WTC11 (cell line): ENCODE measurements at regions not wholly inside any gene's neighbourhood (a gene's known extent, or its start where the extent isn't known, plus 50 kb on each side); places are given as distances from the start of the nearest gene placed in this dataset.

Experiments
- ATAC-seq: fragments of 200-7000 bp; cut with Tn5 transposase; 2 replicates; pipeline ENCODE4 v1.10.0; 2021; ENCODE audit warnings: mild to moderate bottlenecking, moderate library complexity
- CTCF ChIA-PET: fragments of 300-600 bp; sonication (Branson Sonifier 250); formaldehyde crosslinking; loops from one replicate; lab custom pipeline; 2021; ENCODE audit warnings: antibody characterized with exemption; lab: Charles Lee
- POLR2A ChIA-PET: fragments of 350-600 bp; sonication (Branson Sonifier 250); formaldehyde crosslinking; loops from one replicate; lab custom pipeline; 2021; ENCODE audit warnings: antibody characterized with exemption; lab: Charles Lee
- DNase-seq: peaks from one replicate; pipeline ENCODE4 v3.0.0; 2021; ENCODE audit warnings: low spot score
- H3K27ac Mint-ChIP-seq: 2 replicates; pipeline ENCODE4 v1.8.0; 2021; ENCODE audit warnings: mixed read lengths
- H3K27me3 Mint-ChIP-seq: 2 replicates; pipeline ENCODE4 v1.8.0; 2021; ENCODE audit warnings: low read depth, mild to moderate bottlenecking, moderate library complexity, mixed read lengths
- H3K36me3 Mint-ChIP-seq: 2 replicates; pipeline ENCODE4 v1.8.0; 2021; ENCODE audit warnings: mixed read lengths
- H3K4me1 Mint-ChIP-seq: 2 replicates; pipeline ENCODE4 v1.8.0; 2022; ENCODE audit warnings: mixed read lengths
- H3K4me3 Mint-ChIP-seq: 2 replicates; pipeline ENCODE4 v1.8.0; 2021; ENCODE audit warnings: mild to moderate bottlenecking, moderate library complexity, mixed read lengths
- H3K9me3 Mint-ChIP-seq: 2 replicates; pipeline ENCODE4 v1.8.0; 2021; ENCODE audit warnings: mixed read lengths
- ATF3 ChIP-seq: sonication (generic); formaldehyde crosslinking; conservative IDR thresholded peaks from 2 replicates; pipeline ENCODE4 v1.8.1; 2022; ENCODE audit warnings: mild to moderate bottlenecking, missing genetic modification reagents
- CREM ChIP-seq: sonication (generic); formaldehyde crosslinking; IDR thresholded peaks from 2 replicates; pipeline ENCODE4 v1.8.1; 2022; ENCODE audit warnings: mild to moderate bottlenecking, missing genetic modification reagents, moderate library complexity
- E2F5 ChIP-seq: sonication (generic); formaldehyde crosslinking; IDR thresholded peaks from 2 replicates; pipeline ENCODE4 v1.8.1; 2022; ENCODE audit warnings: mild to moderate bottlenecking, moderate library complexity, missing genetic modification reagents
- ESRRA ChIP-seq: sonication (generic); formaldehyde crosslinking; IDR thresholded peaks from 2 replicates; pipeline ENCODE4 v1.8.1; 2022; ENCODE audit warnings: mild to moderate bottlenecking, missing genetic modification reagents, borderline replicate concordance
- FOXP1 ChIP-seq: sonication (generic); formaldehyde crosslinking; IDR thresholded peaks from 2 replicates; pipeline ENCODE4 v1.8.0; 2022; ENCODE audit warnings: missing genetic modification reagents, mild to moderate bottlenecking, moderate library complexity, borderline replicate concordance
- GABPB1 ChIP-seq: sonication (generic); formaldehyde crosslinking; IDR thresholded peaks from 2 replicates; pipeline ENCODE4 v1.8.1; 2023; ENCODE audit warnings: mild to moderate bottlenecking, missing genetic modification reagents
- GTF2I ChIP-seq: fragments of 250-450 bp; sonication (Bioruptor Pico); conservative IDR thresholded peaks from 2 replicates; pipeline ENCODE4 v1.4.0; 2021; ENCODE audit warnings: mild to moderate bottlenecking
- HMGXB4 ChIP-seq: sonication (generic); formaldehyde crosslinking; IDR thresholded peaks from 2 replicates; pipeline ENCODE4 v1.8.1; 2023; ENCODE audit warnings: mild to moderate bottlenecking, moderate library complexity, missing genetic modification reagents
- JUN ChIP-seq: sonication (generic); formaldehyde crosslinking; IDR thresholded peaks from 2 replicates; pipeline ENCODE4 v1.8.0; 2023; ENCODE audit warnings: mild to moderate bottlenecking, missing genetic modification reagents
- MLX ChIP-seq: sonication (generic); formaldehyde crosslinking; IDR thresholded peaks from 2 replicates; pipeline ENCODE4 v1.8.1; 2023; ENCODE audit warnings: mild to moderate bottlenecking, missing genetic modification reagents, moderate library complexity
- MYBL2 ChIP-seq: sonication (generic); formaldehyde crosslinking; IDR thresholded peaks from 2 replicates; pipeline ENCODE4 v1.8.1; 2023; ENCODE audit warnings: mild to moderate bottlenecking, moderate library complexity, missing genetic modification reagents
- NFATC4 ChIP-seq: fragments of 250-450 bp; sonication (Bioruptor Pico); IDR thresholded peaks from 2 replicates; pipeline ENCODE4 v1.9.0; 2021; ENCODE audit warnings: mild to moderate bottlenecking
- NFE2L1 ChIP-seq: sonication (generic); formaldehyde crosslinking; IDR thresholded peaks from 2 replicates; pipeline ENCODE4 v1.8.1; 2023; ENCODE audit warnings: missing genetic modification reagents
- NFYB ChIP-seq: sonication (generic); formaldehyde crosslinking; conservative IDR thresholded peaks from 2 replicates; pipeline ENCODE4 v1.8.0; 2022; ENCODE audit warnings: low read depth, missing genetic modification reagents
- NR1H2 ChIP-seq: sonication (generic); formaldehyde crosslinking; IDR thresholded peaks from 2 replicates; pipeline ENCODE4 v1.9.0; 2021; ENCODE audit warnings: mild to moderate bottlenecking, moderate library complexity, missing genetic modification reagents
- PRRX2 ChIP-seq: fragments of 250-450 bp; sonication (Bioruptor Pico); IDR thresholded peaks from 2 replicates; pipeline ENCODE4 v1.8.0; 2021; ENCODE audit warnings: mild to moderate bottlenecking
- SMAD3 ChIP-seq: sonication (generic); formaldehyde crosslinking; IDR thresholded peaks from 2 replicates; pipeline ENCODE4 v1.8.0; 2022; ENCODE audit warnings: missing genetic modification reagents, mild to moderate bottlenecking, borderline replicate concordance
- TEAD1 ChIP-seq: sonication (generic); formaldehyde crosslinking; IDR thresholded peaks from 2 replicates; pipeline ENCODE4 v1.8.0; 2022; ENCODE audit warnings: mild to moderate bottlenecking, missing genetic modification reagents
- TEAD4 ChIP-seq: sonication (generic); formaldehyde crosslinking; IDR thresholded peaks from 2 replicates; pipeline ENCODE4 v1.8.0; 2022; ENCODE audit warnings: mild to moderate bottlenecking, missing genetic modification reagents
- ZBTB43 ChIP-seq: sonication (generic); formaldehyde crosslinking; IDR thresholded peaks from 2 replicates; pipeline ENCODE4 v1.8.1; 2023; ENCODE audit warnings: mild to moderate bottlenecking, missing genetic modification reagents
- ZMAT4 ChIP-seq: fragments of 250-450 bp; sonication (Bioruptor Pico); IDR thresholded peaks from 2 replicates; pipeline ENCODE4 v1.9.0; 2021; ENCODE audit warnings: mild to moderate bottlenecking
- ZNF121 ChIP-seq: sonication (generic); formaldehyde crosslinking; IDR thresholded peaks from 2 replicates; pipeline ENCODE4 v1.8.0; 2023; ENCODE audit warnings: missing genetic modification reagents
- ZNF138 ChIP-seq: sonication (generic); formaldehyde crosslinking; conservative IDR thresholded peaks from 2 replicates; pipeline ENCODE4 v1.8.1; 2022; ENCODE audit warnings: mild to moderate bottlenecking, moderate library complexity, missing genetic modification reagents
- ZNF232 ChIP-seq: sonication (generic); formaldehyde crosslinking; IDR thresholded peaks from 2 replicates; pipeline ENCODE4 v1.8.0; 2022; ENCODE audit warnings: mild to moderate bottlenecking, missing genetic modification reagents
- ZNF263 ChIP-seq: sonication (generic); formaldehyde crosslinking; IDR thresholded peaks from 2 replicates; pipeline ENCODE4 v1.8.1; 2022; ENCODE audit warnings: low read depth, mild to moderate bottlenecking, moderate library complexity, missing genetic modification reagents
- ZNF396 ChIP-seq: fragments of 250-450 bp; sonication (Bioruptor Pico); IDR thresholded peaks from 2 replicates; pipeline ENCODE4 v1.8.0; 2021; ENCODE audit warnings: mild to moderate bottlenecking, moderate library complexity, borderline replicate concordance
- ZNF416 ChIP-seq: fragments of 250-450 bp; sonication (Bioruptor Pico); IDR thresholded peaks from 2 replicates; pipeline ENCODE4 v1.9.0; 2021; ENCODE audit warnings: mild to moderate bottlenecking, inconsistent platforms
- ZNF423 ChIP-seq: fragments of 250-450 bp; sonication (Bioruptor Pico); IDR thresholded peaks from 2 replicates; pipeline ENCODE4 v2.1.2; 2022; ENCODE audit warnings: mild to moderate bottlenecking, moderate library complexity
- ZNF671 ChIP-seq: fragments of 250-450 bp; sonication (Bioruptor Pico); IDR thresholded peaks from 2 replicates; pipeline ENCODE4 v1.8.0; 2021; ENCODE audit warnings: mild to moderate bottlenecking

- no peak for ATAC-seq
- Mint-ChIP-seq H3K27ac (no peak overlapping the region), H3K4me3 (no peak overlapping the region), H3K9me3 (peaks cover 11% of the 10 kb centered on the region; the same call in 1 of the 2 replicates), H3K36me3 (peaks cover 8% of the 10 kb centered on the region; the same call in 1 of the 2 replicates), H3K4me1 (no peaks in the 10 kb centered on the region), H3K27me3 (peaks cover 5% of the 10 kb centered on the region; the same call in 1 of the 2 replicates)
- POLR2A ChIA-PET = no interaction called here
- CTCF ChIA-PET = interaction anchor here (0.7 kb wide), 1 partner anchor 1250 kb away, joined by 3 read pairs; no protein-coding TSS in a partner anchor
- TF ChIP-seq TEAD1 = no peak
- no peak for TF ChIP-seq ZBTB43 (CRISPR knock-in tag)
- no peak for TF ChIP-seq JUN (CRISPR knock-in tag)
- TF ChIP-seq MYBL2 (CRISPR knock-in tag) = no peak
- TF ChIP-seq CREM = no peak
- TF ChIP-seq GTF2I (CRISPR knock-in tag) = no peak
- no peak for TF ChIP-seq HMGXB4
- TF ChIP-seq ZNF232 (CRISPR knock-in tag) = no peak
- TF ChIP-seq ZNF671 (CRISPR knock-in tag) = no peak
- TF ChIP-seq ZNF138 (CRISPR knock-in tag) = no peak
- no peak for TF ChIP-seq ATF3
- TF ChIP-seq ZNF396 (CRISPR knock-in tag) = no peak
- TF ChIP-seq GABPB1 (CRISPR knock-in tag) = no peak
- TF ChIP-seq TEAD4 (CRISPR knock-in tag) = no peak
- no peak for TF ChIP-seq NFATC4 (CRISPR knock-in tag)
- no peak for TF ChIP-seq NFYB
- DNase-seq = no peak
Measured at GRCh38 chr10:36882781-36883180, 242.6 kb upstream of the ANKRD30A start.

GRCh38 chr10:36880898-36881297, 244.5 kb upstream of the ANKRD30A start:
- no peak overlapping the region for H3K27ac Mint-ChIP-seq
- no peak overlapping the region for H3K4me3 Mint-ChIP-seq
- peaks cover 8% of the 10 kb centered on the region; the same call in 1 of the 2 replicates for H3K36me3 Mint-ChIP-seq
- H3K4me1 Mint-ChIP-seq = no peaks in the 10 kb centered on the region
- no peak for DNase-seq
- peaks cover 5% of the 10 kb centered on the region; the same call in 1 of the 2 replicates for H3K27me3 Mint-ChIP-seq
- H3K9me3 Mint-ChIP-seq = peaks cover 11% of the 10 kb centered on the region; the same call in 1 of the 2 replicates
- no peak for ATAC-seq
- TF ChIP-seq NR1H2 (CRISPR knock-in tag) = no peak
- no peak for TF ChIP-seq ZNF121
- no peak for TF ChIP-seq SMAD3 (CRISPR knock-in tag)
- TF ChIP-seq ZNF138 (CRISPR knock-in tag) = no peak
- no peak for TF ChIP-seq PRRX2 (CRISPR knock-in tag)
- TF ChIP-seq ZNF671 (CRISPR knock-in tag) = no peak
- CTCF ChIA-PET = interaction anchor here (0.6 to 2.7 kb wide), 10 partner anchors 27 to 1280 kb away, joined by 3 to 12 read pairs (median 4); no protein-coding TSS in a partner anchor
- POLR2A ChIA-PET = interaction anchor here (0.6 kb wide), 1 partner anchor 101 kb away, joined by 15 read pairs; no protein-coding TSS in a partner anchor

- H3K9me3 Mint-ChIP-seq = 0 out of 2 replicates have a peak, but pooled peaks cover 3% of the 10 kb centered on the region
- ATAC-seq (no peak), DNase-seq (no peak)
- no peak overlapping the region for H3K4me3 Mint-ChIP-seq
- POLR2A ChIA-PET = no interaction called here
- no peaks in the 10 kb centered on the region for H3K36me3 Mint-ChIP-seq
- CTCF ChIA-PET = no interaction called here
- no peak overlapping the region for H3K27ac Mint-ChIP-seq
- H3K4me1 Mint-ChIP-seq = no peaks in the 10 kb centered on the region
- no peaks in the 10 kb centered on the region; the same call in 1 of the 2 replicates for H3K27me3 Mint-ChIP-seq
- TF ChIP-seq FOXP1 (CRISPR knock-in tag) (no peak), ZNF671 (CRISPR knock-in tag) (no peak), ZNF416 (CRISPR knock-in tag) (no peak), NFYB (no peak), ZNF423 (CRISPR knock-in tag) (no peak), ZNF263 (CRISPR knock-in tag) (no peak), ZMAT4 (CRISPR knock-in tag) (no peak), E2F5 (CRISPR knock-in tag) (no peak), MLX (CRISPR knock-in tag) (no peak), NFE2L1 (CRISPR knock-in tag) (no peak), TEAD1 (no peak), ESRRA (CRISPR knock-in tag) (no peak)
Measured at GRCh38 chr10:36872702-36873393, 252.6 kb upstream of the ANKRD30A start.
